ENCODE measurements at regions not wholly inside any gene's neighbourhood (a gene's known extent, or its start where the extent isn't known, plus 50 kb on each side); places are given as distances from the start of the nearest gene placed in this dataset.

DNA sequence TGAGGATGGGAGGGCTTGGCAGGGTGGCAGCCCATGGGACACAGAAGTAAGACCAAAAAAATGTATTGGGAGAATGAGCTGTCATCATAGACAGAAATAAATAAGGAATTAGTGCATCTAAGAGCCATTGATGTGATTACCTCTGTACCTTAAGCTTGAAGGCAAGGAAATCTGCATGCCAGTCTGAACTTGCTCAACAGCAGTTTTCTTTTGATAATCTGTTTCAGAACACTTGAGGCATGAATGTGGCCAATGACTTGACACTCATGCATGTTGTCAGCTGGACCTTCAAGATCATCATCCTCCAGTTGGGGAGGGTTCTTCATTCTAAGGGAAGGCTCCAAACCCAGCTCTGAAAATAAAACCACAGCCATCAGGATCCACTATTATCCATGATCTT lies 148.5 kb downstream of the DCLK3 start:
- ATAC-seq = no peak
- no peak for TF ChIP-seq ZFP30 (CRISPR knock-in tag; IDR thresholded peaks at IDR 0.05)
- TF ChIP-seq ZFP3 (CRISPR knock-in tag; IDR thresholded peaks at IDR 0.05) = no peak
- TF ChIP-seq, protein P1, sequence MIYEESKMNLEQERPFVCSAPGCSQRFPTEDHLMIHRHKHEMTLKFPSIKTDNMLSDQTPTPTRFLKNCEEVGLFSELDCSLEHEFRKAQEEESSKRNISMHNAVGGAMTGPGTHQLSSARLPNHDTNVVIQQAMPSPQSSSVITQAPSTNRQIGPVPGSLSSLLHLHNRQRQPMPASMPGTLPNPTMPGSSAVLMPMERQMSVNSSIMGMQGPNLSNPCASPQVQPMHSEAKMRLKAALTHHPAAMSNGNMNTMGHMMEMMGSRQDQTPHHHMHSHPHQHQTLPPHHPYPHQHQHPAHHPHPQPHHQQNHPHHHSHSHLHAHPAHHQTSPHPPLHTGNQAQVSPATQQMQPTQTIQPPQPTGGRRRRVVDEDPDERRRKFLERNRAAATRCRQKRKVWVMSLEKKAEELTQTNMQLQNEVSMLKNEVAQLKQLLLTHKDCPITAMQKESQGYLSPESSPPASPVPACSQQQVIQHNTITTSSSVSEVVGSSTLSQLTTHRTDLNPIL (CRISPR knock-in tag; IDR thresholded peaks at IDR 0.05; ENCODE audit: low read depth) = no peak
- no peak for TF ChIP-seq ARNTL (CRISPR knock-in tag; IDR thresholded peaks at IDR 0.05; ENCODE audit: borderline replicate concordance, low read depth)
- TF ChIP-seq RARB (CRISPR knock-in tag; IDR thresholded peaks at IDR 0.05) = no peak
- TF ChIP-seq, protein P2, sequence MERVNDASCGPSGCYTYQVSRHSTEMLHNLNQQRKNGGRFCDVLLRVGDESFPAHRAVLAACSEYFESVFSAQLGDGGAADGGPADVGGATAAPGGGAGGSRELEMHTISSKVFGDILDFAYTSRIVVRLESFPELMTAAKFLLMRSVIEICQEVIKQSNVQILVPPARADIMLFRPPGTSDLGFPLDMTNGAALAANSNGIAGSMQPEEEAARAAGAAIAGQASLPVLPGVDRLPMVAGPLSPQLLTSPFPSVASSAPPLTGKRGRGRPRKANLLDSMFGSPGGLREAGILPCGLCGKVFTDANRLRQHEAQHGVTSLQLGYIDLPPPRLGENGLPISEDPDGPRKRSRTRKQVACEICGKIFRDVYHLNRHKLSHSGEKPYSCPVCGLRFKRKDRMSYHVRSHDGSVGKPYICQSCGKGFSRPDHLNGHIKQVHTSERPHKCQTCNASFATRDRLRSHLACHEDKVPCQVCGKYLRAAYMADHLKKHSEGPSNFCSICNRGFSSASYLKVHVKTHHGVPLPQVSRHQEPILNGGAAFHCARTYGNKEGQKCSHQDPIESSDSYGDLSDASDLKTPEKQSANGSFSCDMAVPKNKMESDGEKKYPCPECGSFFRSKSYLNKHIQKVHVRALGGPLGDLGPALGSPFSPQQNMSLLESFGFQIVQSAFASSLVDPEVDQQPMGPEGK (CRISPR knock-in tag; IDR thresholded peaks at IDR 0.05; ENCODE audit: borderline replicate concordance) = no peak
- TF ChIP-seq ZC3H10 (CRISPR knock-in tag; IDR thresholded peaks at IDR 0.05) = no peak
- TF ChIP-seq SNAI2 (CRISPR knock-in tag; IDR thresholded peaks at IDR 0.05) = no peak
- no peak for TF ChIP-seq GLIS3 (CRISPR knock-in tag; IDR thresholded peaks at IDR 0.05)
- no peak for TF ChIP-seq TCF4 (CRISPR knock-in tag; IDR thresholded peaks at IDR 0.05; ENCODE audit: borderline replicate concordance)
- TF ChIP-seq ZNF8 (CRISPR knock-in tag; IDR thresholded peaks at IDR 0.05) = no peak
- TF ChIP-seq, protein P3, sequence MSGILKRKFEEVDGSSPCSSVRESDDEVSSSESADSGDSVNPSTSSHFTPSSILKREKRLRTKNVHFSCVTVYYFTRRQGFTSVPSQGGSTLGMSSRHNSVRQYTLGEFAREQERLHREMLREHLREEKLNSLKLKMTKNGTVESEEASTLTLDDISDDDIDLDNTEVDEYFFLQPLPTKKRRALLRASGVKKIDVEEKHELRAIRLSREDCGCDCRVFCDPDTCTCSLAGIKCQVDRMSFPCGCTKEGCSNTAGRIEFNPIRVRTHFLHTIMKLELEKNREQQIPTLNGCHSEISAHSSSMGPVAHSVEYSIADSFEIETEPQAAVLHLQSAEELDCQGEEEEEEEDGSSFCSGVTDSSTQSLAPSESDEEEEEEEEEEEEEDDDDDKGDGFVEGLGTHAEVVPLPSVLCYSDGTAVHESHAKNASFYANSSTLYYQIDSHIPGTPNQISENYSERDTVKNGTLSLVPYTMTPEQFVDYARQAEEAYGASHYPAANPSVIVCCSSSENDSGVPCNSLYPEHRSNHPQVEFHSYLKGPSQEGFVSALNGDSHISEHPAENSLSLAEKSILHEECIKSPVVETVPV (CRISPR knock-in tag; IDR thresholded peaks at IDR 0.05) = no peak
- TF ChIP-seq ESRRG (CRISPR knock-in tag; IDR thresholded peaks at IDR 0.05) = no peak
- TF ChIP-seq TOX (CRISPR knock-in tag; IDR thresholded peaks at IDR 0.05; ENCODE audit: borderline replicate concordance) = no peak
- TF ChIP-seq, protein P4, sequence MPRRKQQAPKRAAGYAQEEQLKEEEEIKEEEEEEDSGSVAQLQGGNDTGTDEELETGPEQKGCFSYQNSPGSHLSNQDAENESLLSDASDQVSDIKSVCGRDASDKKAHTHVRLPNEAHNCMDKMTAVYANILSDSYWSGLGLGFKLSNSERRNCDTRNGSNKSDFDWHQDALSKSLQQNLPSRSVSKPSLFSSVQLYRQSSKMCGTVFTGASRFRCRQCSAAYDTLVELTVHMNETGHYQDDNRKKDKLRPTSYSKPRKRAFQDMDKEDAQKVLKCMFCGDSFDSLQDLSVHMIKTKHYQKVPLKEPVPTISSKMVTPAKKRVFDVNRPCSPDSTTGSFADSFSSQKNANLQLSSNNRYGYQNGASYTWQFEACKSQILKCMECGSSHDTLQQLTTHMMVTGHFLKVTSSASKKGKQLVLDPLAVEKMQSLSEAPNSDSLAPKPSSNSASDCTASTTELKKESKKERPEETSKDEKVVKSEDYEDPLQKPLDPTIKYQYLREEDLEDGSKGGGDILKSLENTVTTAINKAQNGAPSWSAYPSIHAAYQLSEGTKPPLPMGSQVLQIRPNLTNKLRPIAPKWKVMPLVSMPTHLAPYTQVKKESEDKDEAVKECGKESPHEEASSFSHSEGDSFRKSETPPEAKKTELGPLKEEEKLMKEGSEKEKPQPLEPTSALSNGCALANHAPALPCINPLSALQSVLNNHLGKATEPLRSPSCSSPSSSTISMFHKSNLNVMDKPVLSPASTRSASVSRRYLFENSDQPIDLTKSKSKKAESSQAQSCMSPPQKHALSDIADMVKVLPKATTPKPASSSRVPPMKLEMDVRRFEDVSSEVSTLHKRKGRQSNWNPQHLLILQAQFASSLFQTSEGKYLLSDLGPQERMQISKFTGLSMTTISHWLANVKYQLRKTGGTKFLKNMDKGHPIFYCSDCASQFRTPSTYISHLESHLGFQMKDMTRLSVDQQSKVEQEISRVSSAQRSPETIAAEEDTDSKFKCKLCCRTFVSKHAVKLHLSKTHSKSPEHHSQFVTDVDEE (CRISPR knock-in tag; IDR thresholded peaks at IDR 0.05) = no peak
- TF ChIP-seq OSR1 (CRISPR knock-in tag; IDR thresholded peaks at IDR 0.05) = no peak
- TF ChIP-seq, protein P5, sequence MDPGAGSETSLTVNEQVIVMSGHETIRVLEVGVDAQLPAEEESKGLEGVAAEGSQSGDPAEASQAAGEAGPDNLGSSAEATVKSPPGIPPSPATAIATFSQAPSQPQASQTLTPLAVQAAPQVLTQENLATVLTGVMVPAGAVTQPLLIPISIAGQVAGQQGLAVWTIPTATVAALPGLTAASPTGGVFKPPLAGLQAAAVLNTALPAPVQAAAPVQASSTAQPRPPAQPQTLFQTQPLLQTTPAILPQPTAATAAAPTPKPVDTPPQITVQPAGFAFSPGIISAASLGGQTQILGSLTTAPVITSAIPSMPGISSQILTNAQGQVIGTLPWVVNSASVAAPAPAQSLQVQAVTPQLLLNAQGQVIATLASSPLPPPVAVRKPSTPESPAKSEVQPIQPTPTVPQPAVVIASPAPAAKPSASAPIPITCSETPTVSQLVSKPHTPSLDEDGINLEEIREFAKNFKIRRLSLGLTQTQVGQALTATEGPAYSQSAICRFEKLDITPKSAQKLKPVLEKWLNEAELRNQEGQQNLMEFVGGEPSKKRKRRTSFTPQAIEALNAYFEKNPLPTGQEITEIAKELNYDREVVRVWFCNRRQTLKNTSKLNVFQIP (CRISPR knock-in tag; IDR thresholded peaks at IDR 0.05; ENCODE audit: borderline replicate concordance, low read depth) = no peak
- no peak for TF ChIP-seq CSDC2 (CRISPR knock-in tag; IDR thresholded peaks at IDR 0.05)
- no peak for TF ChIP-seq PPARA (CRISPR knock-in tag; IDR thresholded peaks at IDR 0.05; ENCODE audit: borderline replicate concordance)
- no peak for TF ChIP-seq BACH2 (CRISPR knock-in tag; IDR thresholded peaks at IDR 0.05; ENCODE audit: borderline replicate concordance)

DNA sequence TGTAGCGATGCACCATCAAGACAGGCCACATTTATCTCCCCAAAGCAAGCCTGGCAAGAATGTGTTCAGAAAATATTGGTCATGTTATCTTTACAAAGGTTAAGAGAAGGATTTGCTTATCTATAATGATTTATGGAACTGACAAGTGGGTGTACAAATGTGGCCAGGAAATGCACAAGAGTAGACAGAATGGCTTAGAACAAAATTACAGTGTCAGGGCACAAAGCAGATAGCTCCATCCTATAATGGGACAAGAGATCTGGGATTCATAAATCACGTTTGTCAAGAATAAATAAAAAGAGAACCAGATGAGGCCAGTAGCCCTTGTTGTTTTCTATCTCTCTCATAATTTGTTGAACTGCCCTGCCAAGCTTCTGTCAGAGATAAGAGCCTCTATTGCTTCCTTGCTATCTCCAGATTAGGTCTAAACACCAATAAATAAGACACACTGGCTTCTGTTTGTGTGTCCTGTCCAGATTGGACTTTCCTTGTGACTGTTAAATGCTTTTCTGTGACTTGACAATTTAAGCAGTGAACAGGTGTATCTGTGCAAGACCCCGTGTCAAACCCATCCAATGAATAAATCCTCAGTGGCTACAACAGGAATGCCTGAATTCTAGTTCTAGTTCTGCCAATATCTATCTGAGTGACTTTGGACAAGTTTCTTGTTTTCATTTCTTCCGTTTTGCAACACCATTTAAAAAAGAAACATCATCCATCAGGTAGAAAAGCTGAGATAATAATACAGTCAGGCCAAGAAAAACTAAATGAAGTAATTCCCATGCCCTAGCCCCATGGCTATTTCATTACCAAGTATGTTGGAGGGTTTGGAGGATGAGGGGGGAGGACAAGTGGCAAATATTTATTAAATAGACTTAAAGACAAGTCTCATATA lies 157.2 kb downstream of the DCLK3 start:
- ATAC-seq = no peak; the same call in 2 of the 3 replicates
- TF ChIP-seq ZNF8 (CRISPR knock-in tag; IDR thresholded peaks at IDR 0.05) = no peak
- TF ChIP-seq, protein P1 (CRISPR knock-in tag; IDR thresholded peaks at IDR 0.05; ENCODE audit: low read depth) = peak; percentile 40
- TF ChIP-seq GLIS3 (CRISPR knock-in tag; IDR thresholded peaks at IDR 0.05) = peak; percentile 33
- peak; percentile 92 for TF ChIP-seq TCF4 (CRISPR knock-in tag; IDR thresholded peaks at IDR 0.05; ENCODE audit: borderline replicate concordance)
- TF ChIP-seq, protein P5 (CRISPR knock-in tag; IDR thresholded peaks at IDR 0.05; ENCODE audit: borderline replicate concordance, low read depth) = 0 out of 2 replicates have a peak, but pooled peaks have one; percentile 31
- no peak for TF ChIP-seq OSR1 (CRISPR knock-in tag; IDR thresholded peaks at IDR 0.05)
- TF ChIP-seq ZC3H10 (CRISPR knock-in tag; IDR thresholded peaks at IDR 0.05) = no peak
- TF ChIP-seq SNAI2 (CRISPR knock-in tag; IDR thresholded peaks at IDR 0.05) = peak; percentile 95
- peak; percentile 99 for TF ChIP-seq ISL1 (CRISPR knock-in tag; IDR thresholded peaks at IDR 0.05)
- no peak for TF ChIP-seq RARB (CRISPR knock-in tag; IDR thresholded peaks at IDR 0.05)
- TF ChIP-seq TOX (CRISPR knock-in tag; IDR thresholded peaks at IDR 0.05; ENCODE audit: borderline replicate concordance) = no peak
- TF ChIP-seq ZNF565 (CRISPR knock-in tag; conservative IDR thresholded peaks at IDR 0.05; ENCODE audit: low read depth) = no peak
- TF ChIP-seq ZFP3 (CRISPR knock-in tag; IDR thresholded peaks at IDR 0.05) = 0 out of 2 replicates have a peak, but pooled peaks have one; percentile 47
- no peak for TF ChIP-seq ZFP30 (CRISPR knock-in tag; IDR thresholded peaks at IDR 0.05)
- TF ChIP-seq ARNTL (CRISPR knock-in tag; IDR thresholded peaks at IDR 0.05; ENCODE audit: borderline replicate concordance, low read depth) = no peak

All from SK-N-SH treated with all-trans-retinoic acid at 6 μM for 48 hours (cell line).